ENCODE measurements at regions not wholly inside any gene's neighbourhood (a gene's known extent, or its start where the extent isn't known, plus 50 kb on each side); places are given as distances from the start of the nearest gene placed in this dataset.

GRCh38 chr11:97143463-97143862 is 753.6 kb downstream of the JRKL start:
- no peaks in the 10 kb centered on the region for H3K36me3 ChIP-seq (ENCODE audit: control insufficient read depth, insufficient read depth, low read length)
- no peaks in the 10 kb centered on the region for H3K27me3 ChIP-seq (ENCODE audit: control insufficient read depth, insufficient read depth, low read length)
- H3K9me3 ChIP-seq (ENCODE audit: control insufficient read depth, low read depth, low read length) = no peaks in the 10 kb centered on the region
- H3K4me3 ChIP-seq (ENCODE audit: low read length) = no peak overlapping the region
- H3K27ac ChIP-seq (ENCODE audit: low read length) = no peak overlapping the region
- WGBS (ENCODE audit: insufficient coverage, low lambda C conversion rate) = no CpG with 5 or more reads among the region's 1 CpG
- H3K4me1 ChIP-seq (ENCODE audit: control insufficient read depth, insufficient read depth, low read length) = no peaks in the 10 kb centered on the region
- DNase-seq = no peak

GRCh38 chr11:97149741-97150140 is 759.9 kb downstream of the JRKL start:
- H3K36me3 ChIP-seq (ENCODE audit: control insufficient read depth, insufficient read depth, low read length) = no peaks in the 10 kb centered on the region
- no peaks in the 10 kb centered on the region for H3K27me3 ChIP-seq (ENCODE audit: control insufficient read depth, insufficient read depth, low read length)
- no peaks in the 10 kb centered on the region for H3K9me3 ChIP-seq (ENCODE audit: control insufficient read depth, low read depth, low read length)
- 100% methylated on average over 1 of the region's 2 CpGs for WGBS (ENCODE audit: insufficient coverage, low lambda C conversion rate)
- DNase-seq = no peak
- H3K4me3 ChIP-seq (ENCODE audit: low read length) = no peak overlapping the region
- H3K4me1 ChIP-seq (ENCODE audit: control insufficient read depth, insufficient read depth, low read length) = no peaks in the 10 kb centered on the region
- H3K27ac ChIP-seq (ENCODE audit: low read length) = no peak overlapping the region

GRCh38 chr11:97157221-97157740 is 767.5 kb downstream of the JRKL start:
- no peak overlapping the region for H3K4me3 ChIP-seq (ENCODE audit: low read length)
- no peaks in the 10 kb centered on the region for H3K27me3 ChIP-seq (ENCODE audit: control insufficient read depth, insufficient read depth, low read length)
- no peaks in the 10 kb centered on the region for H3K4me1 ChIP-seq (ENCODE audit: control insufficient read depth, insufficient read depth, low read length)
- WGBS (ENCODE audit: insufficient coverage, low lambda C conversion rate) = no CpG with 5 or more reads among the region's 2 CpGs
- H3K27ac ChIP-seq (ENCODE audit: low read length) = no peak overlapping the region
- no peaks in the 10 kb centered on the region for H3K9me3 ChIP-seq (ENCODE audit: control insufficient read depth, low read depth, low read length)
- DNase-seq = no peak
- H3K36me3 ChIP-seq (ENCODE audit: control insufficient read depth, insufficient read depth, low read length) = no peaks in the 10 kb centered on the region

GRCh38 chr11:97158243-97158642 is 768.4 kb downstream of the JRKL start:
- H3K27me3 ChIP-seq (ENCODE audit: control insufficient read depth, insufficient read depth, low read length) = no peaks in the 10 kb centered on the region
- no peak for DNase-seq
- 100% methylated on average over 2 of the region's 5 CpGs for WGBS (ENCODE audit: insufficient coverage, low lambda C conversion rate)

GRCh38 chr11:97163631-97164191 is 773.9 kb downstream of the JRKL start:
- Histone ChIP-seq H3K4me1 (ENCODE audit: control insufficient read depth, insufficient read depth, low read length) (no peaks in the 10 kb centered on the region), H3K27ac (ENCODE audit: low read length) (no peak overlapping the region), H3K9me3 (ENCODE audit: control insufficient read depth, low read depth, low read length) (no peaks in the 10 kb centered on the region), H3K36me3 (ENCODE audit: control insufficient read depth, insufficient read depth, low read length) (no peaks in the 10 kb centered on the region), H3K27me3 (ENCODE audit: control insufficient read depth, insufficient read depth, low read length) (no peaks in the 10 kb centered on the region), H3K4me3 (ENCODE audit: low read length) (no peak overlapping the region)
- no CpG with 5 or more reads among the region's 4 CpGs for WGBS (ENCODE audit: insufficient coverage, low lambda C conversion rate)
- DNase-seq = no peak

More at GRCh38 chr11:97158243-97158642, 768.4 kb downstream of the JRKL start:
- Histone ChIP-seq H3K4me1 (ENCODE audit: control insufficient read depth, insufficient read depth, low read length) (no peaks in the 10 kb centered on the region), H3K36me3 (ENCODE audit: control insufficient read depth, insufficient read depth, low read length) (no peaks in the 10 kb centered on the region), H3K27ac (ENCODE audit: low read length) (no peak overlapping the region), H3K9me3 (ENCODE audit: control insufficient read depth, low read depth, low read length) (no peaks in the 10 kb centered on the region), H3K4me3 (ENCODE audit: low read length) (no peak overlapping the region)

- Histone ChIP-seq H3K27ac (ENCODE audit: low read length) (no peak overlapping the region), H3K27me3 (ENCODE audit: control insufficient read depth, insufficient read depth, low read length) (no peaks in the 10 kb centered on the region), H3K4me1 (ENCODE audit: control insufficient read depth, insufficient read depth, low read length) (no peaks in the 10 kb centered on the region), H3K4me3 (ENCODE audit: low read length) (no peak overlapping the region), H3K9me3 (ENCODE audit: control insufficient read depth, low read depth, low read length) (no peaks in the 10 kb centered on the region), H3K36me3 (ENCODE audit: control insufficient read depth, insufficient read depth, low read length) (no peaks in the 10 kb centered on the region)
- no CpG with 5 or more reads among the region's 3 CpGs for WGBS (ENCODE audit: insufficient coverage, low lambda C conversion rate)
- no peak for DNase-seq
Observed at GRCh38 chr11:97201743-97202612, 812.2 kb downstream of the JRKL start.

GRCh38 chr11:97202613-97203292 is 812.9 kb downstream of the JRKL start:
- H3K27me3 ChIP-seq (ENCODE audit: control insufficient read depth, insufficient read depth, low read length) = no peaks in the 10 kb centered on the region
- H3K4me1 ChIP-seq (ENCODE audit: control insufficient read depth, insufficient read depth, low read length) = no peaks in the 10 kb centered on the region
- no peaks in the 10 kb centered on the region for H3K36me3 ChIP-seq (ENCODE audit: control insufficient read depth, insufficient read depth, low read length)
- no peak overlapping the region for H3K4me3 ChIP-seq (ENCODE audit: low read length)
- H3K27ac ChIP-seq (ENCODE audit: low read length) = no peak overlapping the region
- WGBS (ENCODE audit: insufficient coverage, low lambda C conversion rate) = no CpG with 5 or more reads among the region's 8 CpGs
- no peak for DNase-seq
- H3K9me3 ChIP-seq (ENCODE audit: control insufficient read depth, low read depth, low read length) = no peaks in the 10 kb centered on the region

GRCh38 chr11:97218011-97218410 is 828.2 kb downstream of the JRKL start:
- WGBS (ENCODE audit: insufficient coverage, low lambda C conversion rate) = 94% methylated on average over 2 of the region's 3 CpGs
- no peaks in the 10 kb centered on the region for H3K9me3 ChIP-seq (ENCODE audit: control insufficient read depth, low read depth, low read length)
- no peaks in the 10 kb centered on the region for H3K27me3 ChIP-seq (ENCODE audit: control insufficient read depth, insufficient read depth, low read length)
- no peak overlapping the region for H3K4me3 ChIP-seq (ENCODE audit: low read length)
- no peaks in the 10 kb centered on the region for H3K36me3 ChIP-seq (ENCODE audit: control insufficient read depth, insufficient read depth, low read length)
- DNase-seq = no peak
- no peak overlapping the region for H3K27ac ChIP-seq (ENCODE audit: low read length)
- H3K4me1 ChIP-seq (ENCODE audit: control insufficient read depth, insufficient read depth, low read length) = no peaks in the 10 kb centered on the region

GRCh38 chr11:97223647-97224046 is 833.8 kb downstream of the JRKL start:
- H3K27ac ChIP-seq (ENCODE audit: low read length) = no peak overlapping the region
- no CpG with 5 or more reads among the region's 3 CpGs for WGBS (ENCODE audit: insufficient coverage, low lambda C conversion rate)
- no peaks in the 10 kb centered on the region for H3K4me1 ChIP-seq (ENCODE audit: control insufficient read depth, insufficient read depth, low read length)
- H3K27me3 ChIP-seq (ENCODE audit: control insufficient read depth, insufficient read depth, low read length) = no peaks in the 10 kb centered on the region
- DNase-seq = no peak
- H3K9me3 ChIP-seq (ENCODE audit: control insufficient read depth, low read depth, low read length) = no peaks in the 10 kb centered on the region
- H3K4me3 ChIP-seq (ENCODE audit: low read length) = no peak overlapping the region
- no peaks in the 10 kb centered on the region for H3K36me3 ChIP-seq (ENCODE audit: control insufficient read depth, insufficient read depth, low read length)

- Histone ChIP-seq H3K4me3 (ENCODE audit: low read length) (no peak overlapping the region), H3K4me1 (ENCODE audit: control insufficient read depth, insufficient read depth, low read length) (no peaks in the 10 kb centered on the region), H3K27me3 (ENCODE audit: control insufficient read depth, insufficient read depth, low read length) (no peaks in the 10 kb centered on the region), H3K9me3 (ENCODE audit: control insufficient read depth, low read depth, low read length) (no peaks in the 10 kb centered on the region), H3K27ac (ENCODE audit: low read length) (no peak overlapping the region), H3K36me3 (ENCODE audit: control insufficient read depth, insufficient read depth, low read length) (no peaks in the 10 kb centered on the region)
- WGBS (ENCODE audit: insufficient coverage, low lambda C conversion rate) = 80% methylated on average over 1 of the region's 4 CpGs
- no peak for DNase-seq
Observed at GRCh38 chr11:97224396-97224795, 834.6 kb downstream of the JRKL start.

All from large intestine (tissue), 3 donors.